ENCODE measurements at regions not wholly inside any gene's neighbourhood (a gene's known extent, or its start where the extent isn't known, plus 50 kb on each side); places are given as distances from the start of the nearest gene placed in this dataset.
A peak's percentile ranks its signal among the peaks of the same experiment; 100 is the strongest.

DNA sequence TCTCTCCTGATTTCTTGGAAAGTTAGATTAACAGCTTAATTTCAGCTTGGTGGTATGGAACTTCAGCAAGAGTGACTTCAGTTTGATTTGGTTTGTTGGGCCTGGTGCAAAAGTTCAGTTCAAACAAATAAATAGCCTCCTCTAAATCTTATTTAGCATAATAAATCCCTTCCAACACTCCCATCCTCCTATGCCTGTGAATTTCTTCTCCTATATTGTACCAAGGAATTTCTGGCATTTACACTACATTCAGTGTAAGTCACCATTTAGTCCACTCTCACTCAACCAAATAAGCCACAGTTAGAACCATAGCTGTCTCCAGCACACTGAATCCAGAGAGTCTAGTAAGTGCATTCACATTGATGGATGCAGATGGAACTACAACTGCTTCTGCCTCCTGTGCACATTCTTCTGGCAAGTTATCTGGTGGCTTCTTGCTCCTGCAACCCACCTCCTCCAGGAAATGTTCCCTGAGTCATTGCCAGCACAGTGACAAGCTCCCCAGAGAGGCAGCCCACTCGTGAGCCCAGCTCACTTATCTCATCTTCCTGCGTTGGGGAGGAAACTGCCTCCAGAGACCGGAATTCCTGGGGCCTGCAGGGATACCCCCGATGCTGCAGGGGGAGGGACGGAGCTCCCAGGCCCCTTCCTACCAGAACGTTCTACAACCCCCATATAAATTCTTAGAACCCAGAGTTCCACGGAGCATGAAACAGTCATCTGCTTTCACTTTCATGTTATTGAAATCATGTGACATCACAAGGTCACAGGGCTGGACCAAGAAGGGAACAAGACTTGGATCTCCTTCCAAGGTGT is 318.3 kb downstream of the PHKB start:
- DNase-seq (ENCODE audit: low read depth), result peak; percentile 40

DNA sequence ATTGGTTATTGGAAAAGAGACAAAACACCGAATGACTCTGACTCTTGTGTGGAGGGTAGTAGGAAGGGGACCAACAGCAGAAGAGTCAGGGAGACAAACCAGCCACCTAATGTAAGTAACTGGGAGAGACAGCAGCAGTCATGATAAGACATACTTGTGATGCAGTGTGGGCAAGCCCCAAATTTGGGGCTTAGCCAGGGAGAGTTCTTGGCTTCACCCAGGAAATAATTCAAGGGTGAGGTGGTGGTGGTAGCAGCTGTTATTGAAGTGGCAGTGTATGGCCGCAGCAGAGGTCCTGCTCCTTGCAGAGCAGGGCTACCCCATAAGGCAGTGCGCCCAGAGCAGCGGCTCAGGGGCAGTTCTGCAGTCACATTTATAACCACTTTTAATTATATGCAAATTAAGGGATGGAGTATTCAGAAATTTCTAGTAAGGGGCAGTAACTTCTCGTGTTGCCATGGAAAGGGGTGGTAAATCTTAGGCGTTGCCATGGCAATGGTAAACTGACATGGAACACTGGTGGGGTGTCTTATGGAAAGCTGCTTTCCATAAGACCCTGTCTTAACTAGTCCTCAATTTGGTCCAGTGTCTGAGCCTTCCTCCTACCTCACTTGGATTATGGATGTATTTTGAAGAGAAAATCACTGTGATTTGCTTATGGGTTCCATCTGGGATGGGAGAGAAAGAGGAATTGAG is 317.1 kb downstream of the PHKB start:
- DNase-seq (ENCODE audit: low read depth), result peak; percentile 51

DNA sequence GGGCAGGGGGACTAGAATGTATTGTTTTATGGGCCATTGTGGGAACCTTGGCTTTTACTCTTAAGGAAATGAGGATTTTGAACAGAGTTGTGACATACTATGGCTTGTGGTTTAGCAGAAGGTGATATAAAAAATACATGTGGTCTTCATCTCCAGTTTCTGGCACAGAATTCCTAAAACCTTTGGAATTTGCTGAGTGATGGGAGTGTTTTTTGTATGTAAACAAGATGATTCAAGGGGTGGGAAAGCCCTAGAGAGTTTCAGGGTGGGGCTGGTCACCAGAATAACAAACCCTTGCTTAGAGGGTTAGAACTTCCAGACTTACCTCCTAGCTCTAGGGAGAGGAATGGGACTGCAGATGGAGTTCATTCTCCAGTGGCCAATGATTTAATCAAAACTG is 316.1 kb downstream of the PHKB start:
- peak; percentile 70 for DNase-seq (ENCODE audit: low read depth)

DNA sequence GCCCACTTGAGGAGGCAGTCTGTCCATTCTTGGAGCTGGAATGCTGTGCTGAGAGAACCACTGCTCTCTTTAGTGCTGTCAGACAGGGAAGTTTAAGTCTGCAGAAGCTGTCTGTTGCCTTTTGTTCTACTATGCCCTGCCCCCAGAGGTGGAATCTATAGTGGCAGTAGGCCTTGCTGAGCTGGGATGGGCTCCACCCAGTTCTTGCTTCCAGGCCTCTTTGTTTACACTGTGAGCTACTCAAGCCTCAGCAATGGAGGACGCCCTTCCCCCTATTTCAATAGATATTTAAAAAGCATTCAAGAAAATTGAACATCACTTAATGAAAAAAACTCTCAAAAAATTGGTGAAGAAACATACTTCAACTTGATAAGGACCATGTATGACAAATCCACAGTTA is 313.5 kb downstream of the PHKB start:
- no peak for DNase-seq (ENCODE audit: low read depth)

DNA sequence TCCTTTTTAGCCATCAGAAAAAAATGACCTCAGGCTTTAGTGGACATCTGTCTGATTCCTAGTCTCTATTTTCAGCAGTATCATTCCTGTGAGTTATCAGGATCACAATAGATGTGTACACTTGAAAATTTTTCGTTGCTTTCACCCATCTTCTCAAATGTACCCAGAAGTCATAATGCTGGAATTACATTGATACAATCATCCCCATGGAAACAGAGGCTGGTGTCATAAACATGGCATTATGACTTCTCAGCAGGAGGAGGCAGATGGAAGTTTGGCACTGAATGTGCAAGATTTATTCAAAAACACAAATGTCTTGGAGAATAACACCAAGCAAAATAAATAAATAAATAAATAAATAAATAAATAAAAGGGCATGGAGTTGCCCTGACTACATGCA is 292.5 kb downstream of the PHKB start:
- DNase-seq (ENCODE audit: low read depth), result no peak

All from LHCN-M2 (cell line).